Psoas muscle (tissue), 7 donors: ENCODE measurements at regions not wholly inside any gene's neighbourhood (a gene's known extent, or its start where the extent isn't known, plus 50 kb on each side); places are given as distances from the start of the nearest gene placed in this dataset.
"Not testable (repeated sequence)": the region's sequence is repeated elsewhere in the genome, so short reads cannot be mapped to it uniquely, and the experiment has no call there.

Source experiments
- ATAC-seq, 4 donors: fragments of 200-7000 bp; cut with Tn5 transposase; one replicate each; pipeline ENCODE4 v1.9.1; 2020; ENCODE audit warnings: moderate library complexity in 3 of 4, mild to moderate bottlenecking in 2 of 4
- DNase-seq, 2 donors: peaks; one replicate each; pipeline ENCODE4 v3.0.0-alpha.2; 2020
- H3K27ac ChIP-seq: fragments of 200-600 bp; one replicate; pipeline ENCODE4 v1.8.0; 2022
- H3K27me3 ChIP-seq, 3 donors: fragments of 200-600 bp in 1 of 3; one replicate each; pipeline versions ENCODE4 v1.6.1 to v1.8.0; 2013 to 2022; ENCODE audit warnings: low read length in 2 of 3, mild to moderate bottlenecking in 2 of 3, moderate library complexity in 1 of 3; ENCODE audit not compliant: insufficient read depth in 3 of 3
- H3K36me3 ChIP-seq, 2 donors: fragments of 200-600 bp in 1 of 2; one replicate each; pipeline versions ENCODE4 v1.6.1 to v1.8.0; 2013 to 2022; ENCODE audit warnings: low read depth in 1 of 2, mild to moderate bottlenecking in 1 of 2, moderate library complexity in 1 of 2; ENCODE audit not compliant: insufficient read depth in 1 of 2
- H3K4me1 ChIP-seq: fragments of 200-600 bp; one replicate; pipeline ENCODE4 v1.8.0; 2022
- H3K4me3 ChIP-seq: fragments of 200-600 bp; one replicate; pipeline ENCODE4 v1.8.0; 2022; ENCODE audit warnings: mild to moderate bottlenecking
- H3K9me3 ChIP-seq: fragments of 200-600 bp; one replicate; pipeline ENCODE4 v1.8.0; 2022
- WGBS, 3 donors: extraction: QIAGEN DNeasy Blood & Tissue Kit; methylation state at CpG; one replicate each; pipeline versions ENCODE4 v1.1.6 to v1.1.7; 2013; 5-methylcytosine and 5-hydroxymethylcytosine counted together
- intact Hi-C, 2 donors: fragments of 100-400 bp; cut with DNase I; formaldehyde crosslinking; loops; one replicate each; pipeline versions ENCODE4 v1.11.0 to v1.14.2; 2022
- TF ChIP-seq, protein P1 (sequence below): fragments of 200-600 bp; IDR thresholded peaks from one replicate; pipeline ENCODE4 v1.8.0; 2022; ENCODE audit warnings: antibody characterized with exemption
- donor health status: healthy with polysubstance abuse.
- donor health status: DM: no; HTN: no; CAD: no; lungs with moderate emphysema.
- donor health status: Bipolar disorder and iron deficiency.
- donor health status: healthy.
- donor health status: DM: yes; HTN: yes; CAD: no.
- donor health status: DM: no; HTN: no; CAD: no.
- donor health status: DM: yes; HTN: yes; CAD: no.

DNA sequence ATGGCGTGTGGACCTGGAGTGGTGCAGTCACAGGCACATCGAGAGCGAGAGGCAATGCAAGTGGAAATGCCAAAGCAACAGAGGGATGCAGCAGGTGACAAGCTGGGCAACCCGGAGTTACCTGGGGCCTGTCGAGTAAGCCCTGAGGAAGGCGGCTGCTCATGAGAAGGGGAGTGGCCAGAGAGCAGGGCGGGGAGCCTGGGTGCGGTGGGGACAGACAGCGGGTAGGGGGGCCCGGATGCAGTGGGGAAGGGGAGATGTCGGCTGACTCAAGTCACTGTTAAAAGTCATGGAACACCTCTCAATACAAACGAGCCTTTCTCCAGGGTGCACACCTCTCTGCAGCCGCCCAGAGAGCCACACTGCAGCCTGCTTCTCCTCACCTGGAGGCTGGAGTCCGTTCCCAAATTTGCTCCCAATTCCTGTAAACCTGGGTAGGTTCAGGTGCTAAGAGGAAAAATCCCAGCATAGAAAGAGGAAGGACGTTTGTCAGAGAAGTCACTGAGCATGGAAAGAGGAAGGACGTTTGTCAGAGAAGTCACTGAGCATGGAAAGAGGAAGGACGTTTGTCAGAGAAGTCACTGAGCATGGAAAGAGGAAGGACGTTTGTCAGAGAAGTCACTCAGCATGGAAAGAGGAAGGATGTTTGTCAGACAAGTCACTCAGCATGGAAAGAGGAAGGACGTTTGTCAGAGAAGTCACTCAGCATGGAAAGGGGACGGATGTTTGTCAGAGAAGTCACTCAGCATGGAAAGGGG, 71.7 kb upstream of the TWIST2 start:
- intact Hi-C loops = no loop called here
- Histone ChIP-seq H3K9me3 (no peaks in the 10 kb centered on the region), H3K27ac (no peak overlapping the region), H3K4me1 (no peaks in the 10 kb centered on the region), H3K4me3 (no peak overlapping the region), H3K27me3 (peaks cover 0 to 26% (median 6%) of the 10 kb centered on the region in 3 donors), H3K36me3 (no peaks in the 10 kb centered on the region)
- WGBS, 3 donors = 60 to 65% (median 63%) methylated on average over 20 of the region's 20 CpGs
- TF ChIP-seq, protein P1, sequence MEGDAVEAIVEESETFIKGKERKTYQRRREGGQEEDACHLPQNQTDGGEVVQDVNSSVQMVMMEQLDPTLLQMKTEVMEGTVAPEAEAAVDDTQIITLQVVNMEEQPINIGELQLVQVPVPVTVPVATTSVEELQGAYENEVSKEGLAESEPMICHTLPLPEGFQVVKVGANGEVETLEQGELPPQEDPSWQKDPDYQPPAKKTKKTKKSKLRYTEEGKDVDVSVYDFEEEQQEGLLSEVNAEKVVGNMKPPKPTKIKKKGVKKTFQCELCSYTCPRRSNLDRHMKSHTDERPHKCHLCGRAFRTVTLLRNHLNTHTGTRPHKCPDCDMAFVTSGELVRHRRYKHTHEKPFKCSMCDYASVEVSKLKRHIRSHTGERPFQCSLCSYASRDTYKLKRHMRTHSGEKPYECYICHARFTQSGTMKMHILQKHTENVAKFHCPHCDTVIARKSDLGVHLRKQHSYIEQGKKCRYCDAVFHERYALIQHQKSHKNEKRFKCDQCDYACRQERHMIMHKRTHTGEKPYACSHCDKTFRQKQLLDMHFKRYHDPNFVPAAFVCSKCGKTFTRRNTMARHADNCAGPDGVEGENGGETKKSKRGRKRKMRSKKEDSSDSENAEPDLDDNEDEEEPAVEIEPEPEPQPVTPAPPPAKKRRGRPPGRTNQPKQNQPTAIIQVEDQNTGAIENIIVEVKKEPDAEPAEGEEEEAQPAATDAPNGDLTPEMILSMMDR = no peak
- DNase-seq (no peak), ATAC-seq (no peak)

DNA sequence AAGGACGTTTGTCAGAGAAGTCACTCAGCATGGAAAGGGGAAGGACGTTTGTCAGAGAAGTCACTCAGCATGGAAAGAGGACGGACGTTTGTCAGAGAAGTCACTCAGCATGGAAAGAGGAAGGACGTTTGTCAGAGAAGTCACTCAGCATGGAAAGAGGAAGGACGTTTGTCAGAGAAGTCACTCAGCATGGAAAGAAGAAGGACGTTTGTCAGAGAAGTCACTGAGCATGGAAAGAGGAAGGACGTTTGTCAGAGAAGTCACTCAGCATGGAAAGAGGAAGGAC, 71.2 kb upstream of the TWIST2 start:
- WGBS, 3 donors = 20 to 22% (median 21%) methylated on average over 8 of the region's 8 CpGs
- H3K4me3 ChIP-seq, intact Hi-C loops, H3K36me3 ChIP-seq, DNase-seq, H3K27ac ChIP-seq, H3K9me3 ChIP-seq, H3K4me1 ChIP-seq, ATAC-seq: not testable (repeated sequence)
- peaks cover 0 to 21% (median 6%) of the 10 kb centered on the region in 3 donors for H3K27me3 ChIP-seq

DNA sequence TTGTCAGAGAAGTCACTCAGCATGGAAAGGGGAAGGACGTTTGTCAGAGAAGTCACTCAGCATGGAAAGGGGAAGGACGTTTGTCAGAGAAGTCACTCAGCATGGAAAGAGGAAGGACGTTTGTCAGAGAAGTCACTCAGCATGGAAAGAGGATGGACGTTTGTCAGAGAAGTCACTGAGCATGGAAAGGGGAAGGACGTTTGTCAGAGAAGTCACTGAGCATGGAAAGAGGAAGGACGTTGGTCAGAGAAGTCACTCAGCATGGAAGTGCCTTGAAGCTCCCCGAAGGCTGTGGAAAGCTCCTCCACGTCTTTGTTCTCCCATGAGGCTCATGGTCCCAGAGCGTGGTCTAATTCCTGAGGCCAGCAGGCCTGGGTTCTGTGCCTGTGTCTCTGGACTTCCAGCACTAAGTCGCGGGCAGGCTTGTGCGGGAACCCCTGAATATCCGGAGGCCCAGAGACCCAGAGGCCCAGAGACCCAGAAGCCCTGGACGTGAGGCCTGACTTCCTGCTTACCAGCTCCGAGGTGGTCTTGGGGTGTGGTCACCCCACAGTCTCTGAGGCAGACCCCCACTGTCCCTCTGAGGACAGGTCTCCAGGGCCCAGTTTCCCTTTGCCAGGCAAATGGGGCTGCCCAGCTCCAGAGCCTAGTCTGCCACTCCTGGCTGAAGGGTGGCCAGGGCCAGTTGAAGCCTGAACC, 70.4 kb upstream of the TWIST2 start:
- Histone ChIP-seq H3K4me3 (no peak overlapping the region), H3K36me3 (no peaks in the 10 kb centered on the region), H3K27me3 (peaks cover 0 to 13% (median 2%) of the 10 kb centered on the region in 3 donors), H3K9me3 (no peaks in the 10 kb centered on the region), H3K4me1 (no peaks in the 10 kb centered on the region), H3K27ac (no peak overlapping the region)
- WGBS, 3 donors = 58 to 70% (median 60%) methylated on average over 12 to 14 of the region's 15 CpGs
- DNase-seq (no peak), ATAC-seq (no peak)
- intact Hi-C loops = no loop called here
- TF ChIP-seq, protein P1 = no peak

DNA sequence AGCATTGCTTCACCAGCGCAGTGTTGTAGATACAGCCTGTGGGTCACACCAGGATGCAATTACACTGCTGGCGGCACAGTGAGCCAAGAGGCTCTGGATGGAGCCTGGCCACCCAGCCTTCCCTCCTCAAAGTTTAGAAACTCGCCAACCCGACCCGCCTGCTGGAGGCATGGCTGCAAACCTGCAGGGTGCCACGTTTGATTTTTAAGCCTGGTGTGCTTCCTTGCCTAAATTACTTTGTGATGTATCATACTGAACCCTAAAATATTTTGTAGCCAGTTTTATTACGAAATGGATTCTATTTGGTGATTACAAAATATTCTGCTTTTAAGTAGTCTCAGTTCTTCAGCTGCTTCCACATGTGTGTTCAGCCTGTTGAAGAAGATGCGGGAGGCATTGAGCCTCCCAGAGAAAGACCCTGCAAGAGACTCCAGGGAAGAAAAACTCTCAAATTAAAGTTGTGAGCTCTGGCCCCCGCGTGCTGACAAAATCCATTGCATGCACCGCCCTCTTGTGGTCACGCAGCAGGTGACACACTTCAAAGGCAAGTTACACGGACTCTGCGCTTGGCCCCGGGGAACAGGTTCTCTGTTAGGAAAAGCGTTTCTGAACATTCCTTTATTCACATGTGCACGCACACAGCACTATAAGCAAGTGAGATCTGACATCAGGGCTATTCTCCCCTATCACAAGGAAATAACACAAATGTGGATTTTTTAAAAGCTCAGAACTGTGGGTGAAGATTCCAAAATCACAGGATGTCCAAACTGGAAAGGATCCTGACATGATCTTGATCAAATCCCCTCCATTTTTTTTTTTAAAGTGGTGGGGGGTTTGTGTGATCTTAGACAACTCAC, 63.0 kb upstream of the TWIST2 start:
- H3K9me3 ChIP-seq = no peaks in the 10 kb centered on the region
- H3K4me3 ChIP-seq = no peak overlapping the region
- DNase-seq (peak; percentile 73 to 82), ATAC-seq (peak; percentile 84 to 96 (median 87))
- intact Hi-C loops = loop anchor here (2.0 to 5.0 kb wide), 4 partner anchors 268 to 428 kb away; no protein-coding TSS in a partner anchor
- no peaks in the 10 kb centered on the region for H3K36me3 ChIP-seq
- H3K4me1 ChIP-seq = no peaks in the 10 kb centered on the region
- H3K27me3 ChIP-seq = no peaks in the 10 kb centered on the region
- WGBS, 3 donors = 9 to 15% (median 10%) methylated on average over 17 of the region's 17 CpGs
- TF ChIP-seq, protein P1 = peak; percentile 83
- no peak overlapping the region for H3K27ac ChIP-seq

DNA sequence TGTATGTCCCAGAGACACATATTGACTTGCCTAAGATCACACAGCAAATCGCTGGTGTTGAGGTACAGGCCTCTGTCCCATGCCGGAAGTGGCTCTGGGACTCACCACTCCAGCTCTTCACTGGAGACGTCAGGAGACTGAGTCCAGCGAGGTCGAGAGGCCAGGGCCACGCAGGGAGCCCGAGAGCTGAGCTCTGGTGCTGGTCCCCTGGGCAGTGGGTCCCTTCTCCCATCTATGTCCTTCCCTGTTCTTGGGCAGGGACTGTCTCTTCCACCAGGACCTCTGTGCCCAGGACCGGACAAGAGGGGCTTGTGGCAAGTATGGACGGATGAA, 62.4 kb upstream of the TWIST2 start:
- TF ChIP-seq, protein P1 = no peak
- no peaks in the 10 kb centered on the region for H3K36me3 ChIP-seq
- no peak overlapping the region for H3K27ac ChIP-seq
- H3K27me3 ChIP-seq = peaks cover 0 to 3% (median 0%) of the 10 kb centered on the region in 3 donors
- no peak overlapping the region for H3K4me3 ChIP-seq
- intact Hi-C loops = loop anchor here (2.0 to 5.0 kb wide), 4 partner anchors 268 to 428 kb away; no protein-coding TSS in a partner anchor
- H3K9me3 ChIP-seq = no peaks in the 10 kb centered on the region
- DNase-seq (no peak), ATAC-seq (no peak)
- WGBS, 3 donors = 78 to 80% (median 78%) methylated on average over 9 of the region's 9 CpGs
- no peaks in the 10 kb centered on the region for H3K4me1 ChIP-seq
